DMS79 treated with DMSO at 0.1 percent for 48 hours (cell line): ENCODE measurements at regions not wholly inside any gene's neighbourhood (a gene's known extent, or its start where the extent isn't known, plus 50 kb on each side); places are given as distances from the start of the nearest gene placed in this dataset.

Experiments used
- DNase-seq: peaks from one replicate; lab custom pipeline; 2025; lab: John Stamatoyannopoulos, UW

DNA sequence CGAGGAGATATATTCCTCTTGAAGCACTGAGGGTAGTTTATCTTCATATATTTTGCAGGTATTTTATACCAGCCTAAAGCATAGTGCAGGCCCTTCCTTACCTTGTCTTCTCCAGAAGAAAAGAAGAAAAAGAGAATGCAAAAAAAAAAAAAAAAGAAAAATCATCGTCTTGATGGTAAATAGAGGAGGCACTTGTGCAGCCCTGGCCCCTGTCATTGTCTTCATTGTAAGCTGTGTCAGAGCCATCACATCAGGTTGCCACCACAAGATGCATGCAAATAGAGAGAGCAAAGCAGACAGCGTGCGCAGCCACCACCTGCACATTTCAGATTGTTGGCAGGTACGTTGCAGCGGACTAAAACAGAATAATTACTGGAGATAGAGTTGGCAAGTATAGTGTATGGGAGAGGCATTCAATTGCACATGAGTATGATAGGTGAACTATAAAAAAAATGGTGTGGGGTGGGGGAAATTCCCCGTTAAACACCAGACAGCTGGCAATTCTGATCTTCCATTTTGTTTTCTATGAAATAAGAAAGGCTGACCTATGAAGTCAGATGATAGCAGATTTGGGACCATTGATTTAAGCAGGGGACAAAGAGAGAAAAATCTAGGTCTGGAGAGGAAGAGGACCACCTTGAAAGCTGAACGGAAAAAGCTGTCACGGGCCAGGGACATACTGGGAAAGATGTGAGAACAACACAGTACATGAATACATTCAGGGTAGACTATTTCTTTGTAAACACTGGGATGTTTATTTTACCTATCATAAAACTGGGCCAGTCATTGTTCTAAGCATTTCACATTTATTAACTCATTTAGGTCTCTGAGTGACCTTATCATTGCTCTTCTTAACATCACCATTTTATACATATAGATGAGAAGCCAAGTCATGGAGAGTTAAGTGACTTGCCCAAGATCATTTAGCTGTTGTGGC, 306.3 kb upstream of the SP8 start:
- no peak for DNase-seq

- DNase-seq = no peak
Observed at GRCh38 chr7:21094589-21094988, 307.9 kb upstream of the SP8 start.

DNA sequence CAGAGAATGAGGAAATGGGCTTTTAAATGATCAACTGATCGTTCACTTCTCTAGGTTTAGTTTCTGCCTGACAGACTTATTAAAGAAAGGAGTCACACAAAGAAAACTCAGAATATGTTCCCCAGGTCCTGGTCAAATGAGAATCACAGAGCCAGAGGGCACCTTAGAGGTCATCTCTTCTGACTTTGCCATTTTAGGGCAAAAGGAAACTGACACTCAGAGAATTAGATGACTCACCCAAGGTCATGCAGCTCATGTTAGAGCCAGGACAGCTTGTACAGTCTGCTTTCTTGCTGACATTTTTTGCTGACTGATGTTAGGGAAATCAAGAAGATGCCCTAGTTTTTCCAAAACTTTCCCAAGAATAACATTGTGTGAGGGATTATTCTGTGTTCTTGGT, 312.7 kb upstream of the SP8 start:
- no peak for DNase-seq

DNA sequence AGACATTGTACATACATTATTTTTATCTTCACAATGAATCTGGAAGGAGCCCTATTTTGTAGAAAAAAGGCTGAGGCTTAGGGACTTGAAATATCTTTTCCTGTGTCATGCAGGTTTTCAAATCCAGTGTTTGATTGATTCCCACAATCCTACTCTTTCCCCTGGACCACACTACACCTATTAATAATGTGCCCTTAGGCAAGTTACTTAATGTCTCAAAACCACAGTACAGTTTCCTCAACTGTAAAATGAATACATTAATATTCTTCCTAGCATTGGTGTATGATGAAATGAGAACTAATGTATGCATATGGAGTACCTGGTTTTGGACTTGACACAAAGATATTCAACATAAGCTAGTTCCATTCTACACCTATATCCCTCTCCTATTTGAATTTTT, 313.3 kb upstream of the SP8 start:
- no peak for DNase-seq

- no peak for DNase-seq
Observed at GRCh38 chr7:21101541-21101940, 314.9 kb upstream of the SP8 start.

DNA sequence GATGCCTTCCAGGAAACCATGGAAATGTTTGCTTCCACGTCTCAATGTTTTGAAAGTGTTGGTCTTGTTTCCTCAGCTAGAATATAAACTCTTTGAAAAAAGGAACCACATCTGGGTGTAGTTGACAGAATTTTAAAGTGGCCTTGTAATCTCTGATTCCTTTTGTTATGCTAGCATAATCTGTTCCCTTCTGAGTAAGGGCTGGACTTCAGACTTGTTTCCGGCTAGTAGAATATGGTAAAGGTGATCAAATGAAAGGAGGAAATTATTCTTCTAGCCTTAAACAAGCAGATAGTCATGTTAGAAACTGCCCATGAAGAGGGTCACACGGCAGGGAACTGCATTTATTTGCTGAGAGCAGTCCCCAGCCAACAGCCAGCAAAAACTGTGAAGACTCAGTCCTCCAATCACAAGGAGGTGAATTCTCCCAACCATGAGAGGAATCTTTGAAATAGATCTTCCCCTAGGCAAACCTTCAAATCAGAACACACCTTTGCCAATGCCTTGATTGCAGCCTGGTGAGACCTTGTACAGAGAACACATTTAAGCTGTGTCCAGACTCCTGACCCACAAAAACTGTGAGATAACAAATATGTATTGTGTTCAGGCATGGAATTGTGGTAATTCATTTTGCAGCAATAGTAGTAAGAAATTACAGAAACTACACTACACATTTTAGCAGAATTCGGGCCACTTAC, 316.9 kb upstream of the SP8 start:
- no peak for DNase-seq

DNA sequence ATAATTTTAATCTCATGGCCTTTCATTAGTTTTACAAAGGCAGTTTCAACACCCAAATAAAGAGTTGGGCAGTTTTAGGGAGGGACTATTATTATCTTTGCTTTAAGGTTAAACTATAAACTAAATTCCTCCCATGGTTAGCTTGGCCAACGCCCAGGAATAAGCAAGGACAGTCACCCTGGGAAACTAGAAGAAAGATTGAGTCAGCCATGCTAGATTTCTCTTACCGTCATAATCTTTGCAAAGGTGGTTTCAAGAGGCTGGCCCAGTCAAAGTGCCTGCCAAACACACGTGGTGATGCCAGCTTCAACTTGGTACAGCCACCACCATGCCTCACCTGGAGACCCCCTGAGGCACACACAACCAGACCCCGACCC, 317.4 kb upstream of the SP8 start:
- no peak for DNase-seq

DNA sequence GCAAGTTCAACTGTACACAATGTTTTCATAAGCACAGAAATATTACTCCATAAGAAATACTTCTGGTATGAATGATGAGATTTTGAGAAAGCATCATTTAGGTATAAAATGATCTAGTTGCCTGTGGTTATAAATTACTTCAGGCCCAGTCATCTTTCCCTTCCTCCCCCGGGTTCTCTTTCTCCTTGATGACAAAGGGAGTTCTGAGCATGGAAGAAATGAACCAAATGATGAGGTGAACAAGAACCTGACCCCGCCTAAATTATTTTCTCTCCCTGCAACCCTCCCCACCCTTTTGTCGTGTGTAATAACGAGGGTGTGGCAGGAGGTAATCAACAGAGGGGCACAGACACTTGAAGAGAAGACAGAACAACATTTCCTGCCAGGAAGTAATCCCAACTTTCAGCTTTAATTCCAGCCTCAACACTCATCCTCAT, 319.6 kb upstream of the SP8 start:
- no peak for DNase-seq

DNA sequence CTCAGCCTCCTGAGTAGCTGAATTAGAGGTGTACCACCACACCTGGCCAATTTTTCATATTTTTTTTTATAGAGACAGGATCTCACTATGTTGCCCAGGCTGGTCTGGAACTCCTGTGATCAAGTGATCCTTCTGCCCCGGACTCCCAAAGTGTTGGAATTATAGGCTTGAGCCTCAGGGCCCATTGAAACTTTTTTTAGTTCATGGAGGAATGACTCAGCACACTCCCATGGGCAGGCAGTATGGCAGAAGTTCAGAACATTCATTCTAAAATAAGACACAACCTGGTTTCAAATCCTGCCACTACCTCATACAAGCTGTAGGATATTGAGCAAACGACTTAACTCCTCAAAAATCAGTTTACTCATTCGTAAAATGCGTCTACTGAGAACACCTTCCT, 320.4 kb upstream of the SP8 start:
- no peak for DNase-seq

DNA sequence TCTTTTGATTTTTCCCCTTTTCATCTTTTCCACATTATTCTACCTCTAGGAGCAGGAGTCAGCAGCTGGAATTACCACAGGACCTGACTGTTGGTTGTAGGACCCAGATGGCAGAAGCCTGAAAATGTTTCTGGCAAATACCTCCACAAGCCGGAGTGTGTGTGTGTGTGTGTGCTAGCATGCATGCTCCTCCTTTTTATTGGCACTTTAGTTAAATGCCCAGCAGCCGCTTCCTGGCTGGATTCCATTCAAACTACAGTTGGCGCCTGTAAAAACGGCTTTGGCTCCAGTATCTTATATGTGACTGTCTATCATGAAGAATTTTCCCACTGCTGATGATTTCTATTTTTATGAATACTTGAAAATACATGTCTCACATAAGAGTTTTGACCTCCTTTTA, 319.7 kb upstream of the SP4 start:
- no peak for DNase-seq

GRCh38 chr7:21113609-21114415, 314.1 kb upstream of the SP4 start:
- no peak for DNase-seq

GRCh38 chr7:21123586-21123985, 304.3 kb upstream of the SP4 start:
- DNase-seq = no peak

DNA sequence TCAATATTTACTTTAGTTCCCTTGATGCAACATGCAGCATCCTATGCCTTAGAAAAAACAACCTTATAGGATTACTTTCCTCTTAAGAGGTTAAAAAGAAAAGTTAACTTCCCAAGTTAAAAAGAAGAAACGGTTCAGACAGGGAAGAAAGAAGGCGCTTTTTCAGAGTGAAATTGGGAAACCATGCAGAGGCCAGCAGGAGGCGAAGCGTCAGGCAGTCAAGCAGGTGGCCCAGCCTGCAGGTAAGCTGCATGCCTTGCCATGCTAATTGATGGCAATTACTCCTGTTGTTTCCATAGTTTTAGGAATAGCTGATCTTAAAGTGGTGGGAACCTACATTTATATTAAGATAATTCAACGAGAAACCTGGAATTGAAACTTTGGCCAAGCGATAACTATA, 302.6 kb upstream of the SP4 start:
- DNase-seq = no peak

GRCh38 chr7:21128062-21128817, 299.6 kb upstream of the SP4 start:
- no peak for DNase-seq

DNA sequence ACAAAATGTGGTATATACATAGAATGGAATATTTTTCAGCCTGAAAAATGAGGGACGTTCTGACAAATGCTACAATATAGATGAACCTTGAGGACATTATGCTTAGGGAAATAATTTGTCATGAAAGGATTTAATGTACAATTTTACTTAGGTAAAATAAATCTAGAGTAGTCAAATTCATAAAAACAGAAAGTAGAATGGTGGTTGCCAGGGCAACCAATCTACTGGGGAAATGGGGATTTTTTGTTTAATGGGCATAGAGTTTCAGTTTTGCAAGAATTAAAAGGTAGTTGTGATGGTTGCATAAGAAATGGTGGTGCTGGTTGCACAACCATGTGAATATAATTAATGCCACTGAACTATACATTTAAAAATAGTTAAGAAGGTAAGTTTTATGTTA, 296.0 kb upstream of the SP4 start:
- DNase-seq = no peak

DNA sequence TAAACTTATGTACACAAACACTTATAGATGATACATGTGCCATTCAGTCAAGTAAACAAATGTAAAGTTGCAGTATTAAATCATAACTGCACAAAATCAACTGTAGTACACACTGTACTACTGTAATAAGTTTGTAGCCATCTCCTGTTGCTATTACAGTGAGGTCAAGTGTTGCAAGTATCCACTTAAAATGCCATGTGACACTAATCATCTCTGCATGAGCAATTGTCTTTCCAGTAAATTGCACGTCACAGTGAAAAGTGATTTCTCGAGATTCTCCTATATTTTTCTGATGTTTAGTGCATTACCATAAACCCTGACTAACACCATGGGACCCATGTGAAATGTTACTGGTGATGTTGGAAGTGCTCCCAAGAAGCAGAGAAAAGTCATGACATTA, 293.3 kb upstream of the SP4 start:
- no peak for DNase-seq

- no peak for DNase-seq
Observed at GRCh38 chr7:21135437-21135836, 292.4 kb upstream of the SP4 start.

GRCh38 chr7:21137640-21138039, 290.2 kb upstream of the SP4 start:
- DNase-seq = no peak

DNA sequence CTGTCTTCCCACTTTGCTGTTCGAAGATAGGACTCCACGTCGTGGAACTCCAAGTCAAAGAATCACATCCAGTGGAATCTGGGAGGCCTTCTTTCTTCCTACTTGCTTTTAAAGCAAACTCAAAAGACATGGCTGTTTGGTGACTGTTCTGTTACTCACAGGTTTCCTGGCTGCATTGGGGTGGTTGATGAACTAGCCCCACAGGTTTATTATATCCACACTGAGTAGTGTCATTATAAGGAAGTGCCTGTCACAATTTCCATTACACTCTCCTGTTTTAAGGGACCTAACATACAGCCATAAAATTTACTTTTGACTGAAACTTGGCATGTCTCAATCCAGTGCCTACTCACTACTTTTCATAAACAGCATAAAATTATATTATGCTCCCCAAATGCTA, 287.3 kb upstream of the SP4 start:
- no peak for DNase-seq

DNA sequence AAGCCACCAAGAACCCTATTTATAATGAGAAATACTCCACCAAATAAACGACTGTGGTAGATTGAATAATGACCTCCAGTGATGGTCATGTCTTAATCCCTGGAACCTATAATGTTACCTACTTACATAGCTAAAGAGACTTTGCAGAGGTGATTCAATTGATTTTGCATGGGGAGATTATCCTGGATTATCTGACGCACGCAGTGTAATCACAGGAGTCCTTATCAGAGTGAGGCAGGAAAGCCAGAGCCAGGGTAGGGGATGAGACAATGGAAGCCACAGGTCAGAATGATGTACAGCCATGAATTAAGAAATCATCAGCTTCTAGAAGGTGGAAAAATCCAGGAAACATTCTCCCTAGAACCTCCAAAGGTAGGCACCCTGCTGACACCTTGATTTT, 286.4 kb upstream of the SP4 start:
- no peak for DNase-seq

GRCh38 chr7:21142081-21142480, 285.8 kb upstream of the SP4 start:
- no peak for DNase-seq
